Right lobe of liver (tissue), 4 donors: ENCODE measurements at regions not wholly inside any gene's neighbourhood (a gene's known extent, or its start where the extent isn't known, plus 50 kb on each side); places are given as distances from the start of the nearest gene placed in this dataset.

Experiments used
- CTCF ChIP-seq, 4 donors: fragments of 200-600 bp in 3 of 4; fragments of 450-650 bp in 1 of 4; IDR thresholded peaks; one replicate each; pipeline versions ENCODE4 v1.5.1 to v1.8.0; 2016 to 2022; ENCODE audit warnings: antibody characterized with exemption in 4 of 4, mild to moderate bottlenecking in 2 of 4
- POLR2A ChIP-seq: fragments of 450-650 bp; IDR thresholded peaks from one replicate; pipeline ENCODE4 v1.6.1; 2017; ENCODE audit warnings: antibody characterized with exemption, mild to moderate bottlenecking
- donor health status: DM: no; HTN: no; CAD: no.
- donor health status: DM: no; HTN: no; CAD: no.
- donor health status: DM: no; HTN: yes; CAD: no.

GRCh38 chr6:159555082-159555875 lies 137.8 kb downstream of the SOD2 start:
- no peak for TF ChIP-seq CTCF (IDR thresholded peaks at IDR 0.05)
- TF ChIP-seq POLR2A, result no peak
